ENCODE measurements at regions not wholly inside any gene's neighbourhood (a gene's known extent, or its start where the extent isn't known, plus 50 kb on each side); places are given as distances from the start of the nearest gene placed in this dataset.

GRCh38 chr15:95025924-95026728 lies 794.8 kb downstream of the MCTP2 start:
- TF ChIP-seq CTCF (IDR thresholded peaks at IDR 0.05) (peak; percentile 43), ZFX (IDR thresholded peaks at IDR 0.05; ENCODE audit: borderline replicate concordance) (no peak)

Data from 22Rv1 (cell line).